GM19468 (cell line): ENCODE measurements at regions not wholly inside any gene's neighbourhood (a gene's known extent, or its start where the extent isn't known, plus 50 kb on each side); places are given as distances from the start of the nearest gene placed in this dataset.

ENCODE experiments used
- ATAC-seq: cut with Tn5 transposase; IDR thresholded peaks from one replicate; pipeline ENCODE4 v1.9.1; 2021; ENCODE audit warnings: mild to moderate bottlenecking, moderate library complexity, moderate number of reproducible peaks; ENCODE audit not compliant: unreplicated experiment; ENCODE audit errors: extremely low read depth

GRCh38 chr4:43757147-43757546 lies 691.5 kb downstream of the KCTD8 start:
- ATAC-seq = no peak

GRCh38 chr4:43758836-43759235 lies 689.8 kb downstream of the KCTD8 start:
- no peak for ATAC-seq

- ATAC-seq = no peak
Measured at GRCh38 chr4:43763029-43763610, 685.5 kb downstream of the KCTD8 start.

- ATAC-seq = no peak
Measured at GRCh38 chr4:43765514-43765913, 683.1 kb downstream of the KCTD8 start.

- no peak for ATAC-seq
Measured at GRCh38 chr4:43766648-43767047, 682.0 kb downstream of the KCTD8 start.

GRCh38 chr4:43776371-43776770 lies 672.2 kb downstream of the KCTD8 start:
- no peak for ATAC-seq

GRCh38 chr4:43778187-43778915 lies 670.3 kb downstream of the KCTD8 start:
- peak; percentile 53 for ATAC-seq

- ATAC-seq = no peak
Measured at GRCh38 chr4:43781125-43781524, 667.5 kb downstream of the KCTD8 start.

- no peak for ATAC-seq
Measured at GRCh38 chr4:43782391-43782790, 666.2 kb downstream of the KCTD8 start.

GRCh38 chr4:43816116-43816515 lies 632.5 kb downstream of the KCTD8 start:
- no peak for ATAC-seq

- no peak for ATAC-seq
Measured at GRCh38 chr4:43822621-43823020, 626.0 kb downstream of the KCTD8 start.

GRCh38 chr4:43835869-43836268 lies 612.7 kb downstream of the KCTD8 start:
- no peak for ATAC-seq

GRCh38 chr4:43837171-43837570 lies 611.4 kb downstream of the KCTD8 start:
- no peak for ATAC-seq

GRCh38 chr4:43837604-43838003 lies 611.0 kb downstream of the KCTD8 start:
- ATAC-seq = no peak

- ATAC-seq = no peak
Measured at GRCh38 chr4:43842594-43842993, 606.0 kb downstream of the KCTD8 start.

- ATAC-seq = no peak
Measured at GRCh38 chr4:43843501-43843900, 605.1 kb downstream of the KCTD8 start.

- no peak for ATAC-seq
Measured at GRCh38 chr4:43846111-43846587, 602.5 kb downstream of the KCTD8 start.

GRCh38 chr4:43853565-43854264 lies 594.9 kb downstream of the KCTD8 start:
- ATAC-seq = no peak

- no peak for ATAC-seq
Measured at GRCh38 chr4:43855283-43855682, 593.3 kb downstream of the KCTD8 start.

GRCh38 chr4:43864616-43865146 lies 583.9 kb downstream of the KCTD8 start:
- ATAC-seq = no peak

GRCh38 chr4:43867908-43868307 lies 580.7 kb downstream of the KCTD8 start:
- ATAC-seq = no peak
